PC-9 (cell line): ENCODE measurements at regions not wholly inside any gene's neighbourhood (a gene's known extent, or its start where the extent isn't known, plus 50 kb on each side); places are given as distances from the start of the nearest gene placed in this dataset.

ENCODE experiments used
- BruUV-seq: library from RNA; stranded (reverse); fragments of 400-500 nt; replicated peaks from 2 replicates; lab custom pipeline; 2021; lab: Mats Ljungman, UMichigan
- CTCF ChIA-PET: fragments of 300-600 bp; sonication (Branson Sonifier 250); formaldehyde crosslinking; loops from one replicate; lab custom pipeline; 2022; ENCODE audit warnings: antibody characterized with exemption; lab: Charles Lee
- POLR2A ChIA-PET: fragments of 300-600 bp; sonication (Branson Sonifier 250); formaldehyde crosslinking; loops from one replicate; lab custom pipeline; 2022; ENCODE audit warnings: antibody characterized with exemption; ENCODE audit not compliant: unreplicated experiment; lab: Charles Lee
- DNase-seq, 2 experiments: peaks; one replicate each; pipeline versions ENCODE4 v3.0.0 to v3.0.0-alpha.2; 2015 to 2022; ENCODE audit warnings: mixed read lengths in 1 of 2
- H2AFZ ChIP-seq: fragments of 200-600 bp; sonication (generic); 2 replicates; pipeline ENCODE4 v1.8.1; 2017; ENCODE audit warnings: antibody characterized with exemption
- H3F3A ChIP-seq: fragments of 200-600 bp; sonication (generic); 2 replicates; pipeline ENCODE4 v1.8.1; 2017; ENCODE audit warnings: antibody characterized with exemption, mild to moderate bottlenecking, low read depth; ENCODE audit not compliant: insufficient read depth
- H3K27ac ChIP-seq: fragments of 200-600 bp; sonication (generic); 2 replicates; pipeline ENCODE4 v1.6.1; 2016; ENCODE audit warnings: mixed run types
- H3K27me3 ChIP-seq: fragments of 200-600 bp; sonication (generic); 2 replicates; pipeline ENCODE4 v1.6.1; 2016; ENCODE audit warnings: low read depth, mixed run types; ENCODE audit not compliant: insufficient read depth
- H3K36me3 ChIP-seq: fragments of 200-600 bp; sonication (generic); 2 replicates; pipeline ENCODE4 v1.6.1; 2016; ENCODE audit warnings: low read depth, mixed run types
- H3K4me1 ChIP-seq: fragments of 200-600 bp; sonication (generic); replicated peaks from 2 replicates; pipeline ENCODE4 v1.6.1; 2016; ENCODE audit warnings: mixed run types; ENCODE audit not compliant: insufficient read depth
- H3K4me2 ChIP-seq: fragments of 200-600 bp; sonication (generic); 2 replicates; pipeline ENCODE4 v1.6.1; 2017; ENCODE audit warnings: mixed run types
- H3K4me3 ChIP-seq: fragments of 200-600 bp; sonication (generic); 2 replicates; pipeline ENCODE4 v1.6.1; 2016; ENCODE audit warnings: mixed run types
- H3K79me2 ChIP-seq: fragments of 200-600 bp; sonication (generic); 2 replicates; pipeline ENCODE4 v1.6.1; 2017; ENCODE audit warnings: low read depth, mixed run types
- H3K9me2 ChIP-seq: fragments of 200-600 bp; sonication (generic); 2 replicates; pipeline ENCODE4 v1.8.1; 2017; ENCODE audit warnings: mild to moderate bottlenecking; ENCODE audit not compliant: insufficient read depth
- H3K9me3 ChIP-seq: fragments of 200-600 bp; sonication (generic); 2 replicates; pipeline ENCODE4 v1.8.1; 2016; ENCODE audit warnings: low read depth; ENCODE audit not compliant: insufficient read depth
- H4K20me1 ChIP-seq: fragments of 200-600 bp; sonication (generic); 2 replicates; pipeline ENCODE4 v1.8.1; 2017; ENCODE audit not compliant: insufficient read depth
- EZH2 ChIP-seq: fragments of 200-600 bp; sonication (generic); IDR thresholded peaks from 2 replicates; pipeline ENCODE4 v1.8.0; 2017; ENCODE audit warnings: antibody characterized with exemption, low read depth
- intact Hi-C: fragments of 100-400 bp; cut with micrococcal nuclease; formaldehyde crosslinking; loops from one replicate; pipeline ENCODE4 v1.10.0; 2022; ENCODE audit not compliant: unreplicated experiment
- TF ChIP-seq, protein P1 (sequence below): fragments of 200-600 bp; sonication (generic); conservative IDR thresholded peaks from 2 replicates; pipeline ENCODE4 v1.6.1; 2017; ENCODE audit warnings: mixed run types, antibody characterized with exemption, mild to moderate bottlenecking, moderate library complexity

DNA sequence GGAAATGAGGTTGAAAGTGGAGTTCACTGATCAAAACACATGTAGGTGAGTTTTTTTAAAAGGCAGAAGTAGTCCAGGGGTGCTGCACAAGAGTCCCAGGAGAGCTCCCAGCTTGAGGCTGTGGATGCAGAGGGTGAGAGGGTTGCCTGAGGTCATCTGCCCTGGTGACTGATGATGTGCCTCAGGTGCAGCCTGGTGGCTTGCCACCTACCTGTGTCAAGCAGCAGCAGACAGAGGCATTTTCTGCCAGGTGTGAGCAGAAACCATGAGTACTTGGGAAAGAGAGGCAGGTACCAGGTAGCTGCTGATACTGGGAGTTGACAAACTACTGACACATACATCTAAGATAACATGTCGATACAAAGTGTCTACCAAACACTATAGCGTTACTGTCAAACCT is 92.5 kb downstream of the SCP2D1 start:
- no peak overlapping the region for H3K4me3 ChIP-seq
- no peaks in the 10 kb centered on the region for H3K9me2 ChIP-seq
- H2AFZ ChIP-seq: no peak overlapping the region
- DNase-seq: no peak
- H3K27ac ChIP-seq: no peak overlapping the region
- no peaks in the 10 kb centered on the region for H3K27me3 ChIP-seq
- no TSS peak for BruUV-seq
- intact Hi-C loops: no loop called here
- H3K79me2 ChIP-seq: no peaks in the 10 kb centered on the region
- H4K20me1 ChIP-seq: no peaks in the 10 kb centered on the region
- H3K36me3 ChIP-seq: no peaks in the 10 kb centered on the region
- no peak for TF ChIP-seq EZH2
- TF ChIP-seq, protein P1, sequence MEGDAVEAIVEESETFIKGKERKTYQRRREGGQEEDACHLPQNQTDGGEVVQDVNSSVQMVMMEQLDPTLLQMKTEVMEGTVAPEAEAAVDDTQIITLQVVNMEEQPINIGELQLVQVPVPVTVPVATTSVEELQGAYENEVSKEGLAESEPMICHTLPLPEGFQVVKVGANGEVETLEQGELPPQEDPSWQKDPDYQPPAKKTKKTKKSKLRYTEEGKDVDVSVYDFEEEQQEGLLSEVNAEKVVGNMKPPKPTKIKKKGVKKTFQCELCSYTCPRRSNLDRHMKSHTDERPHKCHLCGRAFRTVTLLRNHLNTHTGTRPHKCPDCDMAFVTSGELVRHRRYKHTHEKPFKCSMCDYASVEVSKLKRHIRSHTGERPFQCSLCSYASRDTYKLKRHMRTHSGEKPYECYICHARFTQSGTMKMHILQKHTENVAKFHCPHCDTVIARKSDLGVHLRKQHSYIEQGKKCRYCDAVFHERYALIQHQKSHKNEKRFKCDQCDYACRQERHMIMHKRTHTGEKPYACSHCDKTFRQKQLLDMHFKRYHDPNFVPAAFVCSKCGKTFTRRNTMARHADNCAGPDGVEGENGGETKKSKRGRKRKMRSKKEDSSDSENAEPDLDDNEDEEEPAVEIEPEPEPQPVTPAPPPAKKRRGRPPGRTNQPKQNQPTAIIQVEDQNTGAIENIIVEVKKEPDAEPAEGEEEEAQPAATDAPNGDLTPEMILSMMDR: no peak
- peaks cover 7% of the 10 kb centered on the region for H3K9me3 ChIP-seq
- ChIA-PET POLR2A (no interaction called here), CTCF (no interaction called here)
- peaks cover 25% of the 10 kb centered on the region for H3K4me1 ChIP-seq
- no peak overlapping the region for H3K4me2 ChIP-seq
- H3F3A ChIP-seq: peaks cover 17% of the 10 kb centered on the region; the same call in 1 of the 2 replicates

DNA sequence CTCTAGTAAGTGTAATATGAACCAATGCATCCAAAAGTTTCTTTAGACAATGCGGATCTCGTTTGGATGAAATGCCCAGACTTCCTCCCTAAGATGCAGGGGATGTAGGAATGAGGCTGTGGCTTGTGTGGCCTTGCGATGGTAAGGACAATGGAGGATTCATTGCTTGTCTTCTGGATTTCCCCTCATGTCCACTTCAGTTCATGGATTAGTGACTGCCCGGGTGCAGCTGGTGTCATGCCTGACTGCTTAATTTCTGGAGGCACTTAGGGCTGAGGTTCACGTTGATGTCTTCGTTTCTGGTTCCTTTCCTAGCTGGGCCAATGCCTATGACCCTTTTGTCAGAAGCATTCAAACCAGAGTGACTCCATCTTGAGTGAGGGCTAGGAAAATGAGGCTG is 93.8 kb downstream of the SCP2D1 start:
- Histone ChIP-seq H3K36me3 (no peaks in the 10 kb centered on the region), H3K79me2 (no peaks in the 10 kb centered on the region), H3K4me3 (no peak overlapping the region), H3F3A (peaks cover 4% of the 10 kb centered on the region; the same call in 1 of the 2 replicates), H3K9me2 (no peaks in the 10 kb centered on the region), H3K4me2 (no peak overlapping the region), H3K27me3 (no peaks in the 10 kb centered on the region), H3K4me1 (peaks cover 12% of the 10 kb centered on the region), H3K9me3 (peaks cover 7% of the 10 kb centered on the region), H2AFZ (no peak overlapping the region), H4K20me1 (no peaks in the 10 kb centered on the region), H3K27ac (no peak overlapping the region)
- CTCF ChIA-PET: no interaction called here
- BruUV-seq: no TSS peak
- no peak for DNase-seq
- intact Hi-C loops: no loop called here
- TF ChIP-seq, protein P1: no peak
- TF ChIP-seq EZH2: no peak
- POLR2A ChIA-PET: no interaction called here

DNA sequence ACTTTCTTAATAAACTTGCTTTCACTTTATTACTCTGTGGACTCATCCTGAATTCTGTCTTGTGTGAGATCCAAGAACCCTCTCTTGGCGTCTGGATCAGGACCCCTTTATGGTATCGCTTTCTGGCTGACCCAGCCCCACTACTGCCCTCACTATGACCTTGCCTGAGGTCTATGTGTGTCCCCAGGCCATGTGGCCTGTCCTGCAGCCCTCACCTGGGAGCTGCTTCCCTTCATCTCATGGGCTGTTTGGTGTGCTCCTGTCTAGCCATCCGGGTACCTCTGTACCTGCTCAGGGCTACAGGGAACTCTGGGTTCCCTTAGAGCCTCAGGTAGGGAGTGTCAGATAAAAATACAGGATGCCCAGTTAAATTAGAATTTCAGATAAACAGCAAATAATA is 94.5 kb downstream of the SCP2D1 start:
- Histone ChIP-seq H3K4me1 (peaks cover 4% of the 10 kb centered on the region), H3K9me2 (no peaks in the 10 kb centered on the region), H3K79me2 (no peaks in the 10 kb centered on the region), H3K27ac (no peak overlapping the region), H4K20me1 (no peaks in the 10 kb centered on the region), H3K4me3 (no peak overlapping the region), H3K9me3 (peaks cover 6% of the 10 kb centered on the region), H3K4me2 (no peak overlapping the region), H3K27me3 (no peaks in the 10 kb centered on the region), H3K36me3 (no peaks in the 10 kb centered on the region), H2AFZ (no peak overlapping the region), H3F3A (no peaks in the 10 kb centered on the region)
- ChIA-PET POLR2A (no interaction called here), CTCF (no interaction called here)
- DNase-seq: no peak
- TF ChIP-seq EZH2: no peak
- TF ChIP-seq, protein P1: no peak
- intact Hi-C loops: no loop called here
- no TSS peak for BruUV-seq
